ENCODE measurements at regions not wholly inside any gene's neighbourhood (a gene's known extent, or its start where the extent isn't known, plus 50 kb on each side); places are given as distances from the start of the nearest gene placed in this dataset.
A peak's percentile ranks its signal among the peaks of the same experiment; 100 is the strongest.
"Not testable (repeated sequence)": the region's sequence is repeated elsewhere in the genome, so short reads cannot be mapped to it uniquely, and the experiment has no call there.

GRCh38 chr16:26795184-26795583, 271.5 kb upstream of the C16orf82 start:
- DNase-seq (ENCODE audit: low read depth): no peak

- DNase-seq (ENCODE audit: low read depth): no peak
These were observed 265.1 kb upstream of the C16orf82 start for GRCh38 chr16:26801628-26802027.

GRCh38 chr16:26802440-26802839, 264.3 kb upstream of the C16orf82 start:
- DNase-seq (ENCODE audit: low read depth): no peak

GRCh38 chr16:26802965-26803364, 263.8 kb upstream of the C16orf82 start:
- no peak for DNase-seq (ENCODE audit: low read depth)

- no peak for DNase-seq (ENCODE audit: low read depth)
These were observed 260.1 kb upstream of the C16orf82 start for GRCh38 chr16:26806657-26807056.

- DNase-seq (ENCODE audit: low read depth): no peak
These were observed 257.3 kb upstream of the C16orf82 start for GRCh38 chr16:26809461-26809860.

GRCh38 chr16:26816266-26816665, 250.5 kb upstream of the C16orf82 start:
- peak; percentile 2 for DNase-seq (ENCODE audit: low read depth)

GRCh38 chr16:26816885-26817571, 249.7 kb upstream of the C16orf82 start:
- DNase-seq (ENCODE audit: low read depth): peak; percentile 36

- DNase-seq (ENCODE audit: low read depth): no peak
These were observed 248.3 kb upstream of the C16orf82 start for GRCh38 chr16:26818393-26818792.

GRCh38 chr16:26824469-26824868, 242.3 kb upstream of the C16orf82 start:
- DNase-seq (ENCODE audit: low read depth): no peak

- DNase-seq (ENCODE audit: low read depth): no peak
These were observed 240.2 kb upstream of the C16orf82 start for GRCh38 chr16:26826500-26826899.

- no peak for DNase-seq (ENCODE audit: low read depth)
These were observed 239.3 kb upstream of the C16orf82 start for GRCh38 chr16:26827386-26827785.

GRCh38 chr16:26830428-26831127, 236.1 kb upstream of the C16orf82 start:
- DNase-seq (ENCODE audit: low read depth): no peak

- not testable (repeated sequence) for DNase-seq (ENCODE audit: low read depth)
These were observed 230.6 kb upstream of the C16orf82 start for GRCh38 chr16:26836114-26836513.

GRCh38 chr16:26838931-26839330, 227.8 kb upstream of the C16orf82 start:
- no peak for DNase-seq (ENCODE audit: low read depth)

GRCh38 chr16:26840691-26841090, 226.0 kb upstream of the C16orf82 start:
- DNase-seq (ENCODE audit: low read depth): no peak

GRCh38 chr16:26856271-26856670, 210.5 kb upstream of the C16orf82 start:
- no peak for DNase-seq (ENCODE audit: low read depth)

- DNase-seq (ENCODE audit: low read depth): no peak
These were observed 209.9 kb upstream of the C16orf82 start for GRCh38 chr16:26856791-26857190.

- DNase-seq (ENCODE audit: low read depth): no peak
These were observed 209.4 kb upstream of the C16orf82 start for GRCh38 chr16:26857371-26857770.

- DNase-seq (ENCODE audit: low read depth): no peak
These were observed 206.2 kb upstream of the C16orf82 start for GRCh38 chr16:26860506-26860905.

- DNase-seq (ENCODE audit: low read depth): no peak
These were observed 202.8 kb upstream of the C16orf82 start for GRCh38 chr16:26863931-26864330.

- not testable (repeated sequence) for DNase-seq (ENCODE audit: low read depth)
These were observed 192.4 kb upstream of the C16orf82 start for GRCh38 chr16:26874318-26874717.

GRCh38 chr16:26877421-26877820, 189.3 kb upstream of the C16orf82 start:
- no peak for DNase-seq (ENCODE audit: low read depth)

- no peak for DNase-seq (ENCODE audit: low read depth)
These were observed 181.1 kb upstream of the C16orf82 start for GRCh38 chr16:26885674-26886073.
